ENCODE measurements at regions not wholly inside any gene's neighbourhood (a gene's known extent, or its start where the extent isn't known, plus 50 kb on each side); places are given as distances from the start of the nearest gene placed in this dataset.
"Not testable (repeated sequence)": the region's sequence is repeated elsewhere in the genome, so short reads cannot be mapped to it uniquely, and the experiment has no call there.

GRCh38 chrX:27241981-27242380, 221.2 kb downstream of the PPP4R3C start:
- ATAC-seq (ENCODE audit: insufficient read depth, low FRiP score) (no peak), DNase-seq (peak in 1 of 3 donors; percentile 6)
- Histone ChIP-seq H3K9me3 (ENCODE audit: control insufficient read depth in 4 of 4, insufficient read depth in 3 of 4, low read length in 3 of 4) (peaks cover 0 to 8% (median 0%) of the 10 kb centered on the region in 4 donors), H3K27me3 (ENCODE audit: control insufficient read depth in 3 of 3, insufficient read depth in 3 of 3, low read length in 2 of 3) (no peaks in the 10 kb centered on the region), H3K4me3 (no peak overlapping the region), H3K9ac (ENCODE audit: insufficient read depth in 1 of 2, low read length in 2 of 2) (no peak overlapping the region), H3K27ac (ENCODE audit: low read depth in 1 of 2, low read length in 1 of 2) (no peak overlapping the region), H3K36me3 (ENCODE audit: control insufficient read depth in 4 of 4, insufficient read depth in 4 of 4, low read length in 4 of 4) (no peaks in the 10 kb centered on the region), H3K4me1 (ENCODE audit: control insufficient read depth in 5 of 5, insufficient read depth in 5 of 5, low read length in 5 of 5) (no peaks in the 10 kb centered on the region)
- TF ChIP-seq CTCF (IDR thresholded peaks at IDR 0.05; ENCODE audit: control extremely low read depth, extremely low read depth) = no peak

- not testable (repeated sequence) for ATAC-seq (ENCODE audit: insufficient read depth, low FRiP score); H3K27me3 ChIP-seq (ENCODE audit: control insufficient read depth in 3 of 3, insufficient read depth in 3 of 3, low read length in 2 of 3); H3K9ac ChIP-seq (ENCODE audit: insufficient read depth in 1 of 2, low read length in 2 of 2); DNase-seq; H3K4me3 ChIP-seq; H3K36me3 ChIP-seq (ENCODE audit: control insufficient read depth in 4 of 4, insufficient read depth in 4 of 4, low read length in 4 of 4); H3K4me1 ChIP-seq (ENCODE audit: control insufficient read depth in 5 of 5, insufficient read depth in 5 of 5, low read length in 5 of 5); H3K27ac ChIP-seq (ENCODE audit: low read depth in 1 of 2, low read length in 1 of 2); H3K9me3 ChIP-seq (ENCODE audit: control insufficient read depth in 4 of 4, insufficient read depth in 3 of 4, low read length in 3 of 4)
- 93 to 97% methylated on average over 4 of the region's 4 CpGs for WGBS, 2 donors
Measured at GRCh38 chrX:27240042-27240441, 223.1 kb downstream of the PPP4R3C start.

GRCh38 chrX:27236681-27237080, 226.5 kb downstream of the PPP4R3C start:
- H3K4me1 ChIP-seq (ENCODE audit: control insufficient read depth in 5 of 5, insufficient read depth in 5 of 5, low read length in 5 of 5) = no peaks in the 10 kb centered on the region
- ATAC-seq (ENCODE audit: insufficient read depth, low FRiP score) = no peak

GRCh38 chrX:27229721-27230120, 233.4 kb downstream of the PPP4R3C start:
- TF ChIP-seq CTCF (IDR thresholded peaks at IDR 0.05; ENCODE audit: control extremely low read depth, extremely low read depth) = no peak
- Histone ChIP-seq H3K9me3 (ENCODE audit: control insufficient read depth in 4 of 4, insufficient read depth in 3 of 4, low read length in 3 of 4) (no peaks in the 10 kb centered on the region), H3K4me3 (no peak overlapping the region), H3K4me1 (ENCODE audit: control insufficient read depth in 5 of 5, insufficient read depth in 5 of 5, low read length in 5 of 5) (no peaks in the 10 kb centered on the region), H3K27ac (ENCODE audit: low read depth in 1 of 2, low read length in 1 of 2) (no peak overlapping the region), H3K36me3 (ENCODE audit: control insufficient read depth in 4 of 4, insufficient read depth in 4 of 4, low read length in 4 of 4) (no peaks in the 10 kb centered on the region), H3K27me3 (ENCODE audit: control insufficient read depth in 3 of 3, insufficient read depth in 3 of 3, low read length in 2 of 3) (no peaks in the 10 kb centered on the region), H3K9ac (ENCODE audit: insufficient read depth in 1 of 2, low read length in 2 of 2) (no peak overlapping the region)
- WGBS, 2 donors = 82 to 85% methylated on average over 2 of the region's 2 CpGs
- DNase-seq (no peak), ATAC-seq (ENCODE audit: insufficient read depth, low FRiP score) (no peak)

More at GRCh38 chrX:27236681-27237080, 226.5 kb downstream of the PPP4R3C start:
- no peak overlapping the region for H3K27ac ChIP-seq (ENCODE audit: low read depth in 1 of 2, low read length in 1 of 2)
- H3K36me3 ChIP-seq (ENCODE audit: control insufficient read depth in 4 of 4, insufficient read depth in 4 of 4, low read length in 4 of 4) = no peaks in the 10 kb centered on the region
- no peak overlapping the region for H3K4me3 ChIP-seq
- no peak for TF ChIP-seq CTCF (IDR thresholded peaks at IDR 0.05; ENCODE audit: control extremely low read depth, extremely low read depth)
- no peak for DNase-seq
- peaks cover 0 to 8% (median 0%) of the 10 kb centered on the region in 4 donors for H3K9me3 ChIP-seq (ENCODE audit: control insufficient read depth in 4 of 4, insufficient read depth in 3 of 4, low read length in 3 of 4)
- no peaks in the 10 kb centered on the region for H3K27me3 ChIP-seq (ENCODE audit: control insufficient read depth in 3 of 3, insufficient read depth in 3 of 3, low read length in 2 of 3)
- H3K9ac ChIP-seq (ENCODE audit: insufficient read depth in 1 of 2, low read length in 2 of 2) = no peak overlapping the region
